HL-60 (cell line): ENCODE measurements at regions not wholly inside any gene's neighbourhood (a gene's known extent, or its start where the extent isn't known, plus 50 kb on each side); places are given as distances from the start of the nearest gene placed in this dataset.

Experiments
- DNase-seq, 2 experiments: peaks; one replicate each; pipeline ENCODE4 v3.0.0-alpha.2; 2010 to 2020; ENCODE audit warnings: low read depth in 1 of 2, low spot score in 1 of 2
- H3K27ac ChIP-seq: fragments of 250-450 bp; sonication (Bioruptor Pico); replicated peaks from 2 replicates; pipeline ENCODE4 v1.5.1; 2020; ENCODE audit warnings: mild to moderate bottlenecking, moderate library complexity
- H3K27me3 ChIP-seq: fragments of 250-450 bp; sonication (Bioruptor Pico); 2 replicates; pipeline ENCODE4 v1.5.1; 2021; ENCODE audit warnings: mild to moderate bottlenecking, moderate library complexity; ENCODE audit not compliant: insufficient read depth, poor library complexity, severe bottlenecking
- H3K4me3 ChIP-seq: replicated peaks from 2 replicates; pipeline ENCODE4 v1.5.1; 2011; ENCODE audit warnings: mild to moderate bottlenecking, control low read depth, low read length; ENCODE audit not compliant: insufficient read depth
- GABPA ChIP-seq: IDR thresholded peaks from 2 replicates; pipeline ENCODE4 v1.6.1; 2012; ENCODE audit warnings: low read depth
- POLR2AphosphoS5 ChIP-seq: IDR thresholded peaks from 2 replicates; pipeline ENCODE4 v1.6.1; 2012; ENCODE audit warnings: low read depth
- SPI1 ChIP-seq: IDR thresholded peaks from 2 replicates; pipeline ENCODE4 v1.6.1; 2012; ENCODE audit warnings: low read depth, mild to moderate bottlenecking, borderline replicate concordance
- TF ChIP-seq, protein P1 (sequence below): IDR thresholded peaks from one replicate; pipeline ENCODE4 v1.5.1; 2011; ENCODE audit warnings: low read length, control low read depth, inconsistent platforms; ENCODE audit not compliant: insufficient read depth
- TF ChIP-seq, protein P2 (sequence below): IDR thresholded peaks from 2 replicates; pipeline ENCODE4 v1.6.1; 2012; ENCODE audit warnings: low read depth; ENCODE audit not compliant: insufficient replicate concordance

DNA sequence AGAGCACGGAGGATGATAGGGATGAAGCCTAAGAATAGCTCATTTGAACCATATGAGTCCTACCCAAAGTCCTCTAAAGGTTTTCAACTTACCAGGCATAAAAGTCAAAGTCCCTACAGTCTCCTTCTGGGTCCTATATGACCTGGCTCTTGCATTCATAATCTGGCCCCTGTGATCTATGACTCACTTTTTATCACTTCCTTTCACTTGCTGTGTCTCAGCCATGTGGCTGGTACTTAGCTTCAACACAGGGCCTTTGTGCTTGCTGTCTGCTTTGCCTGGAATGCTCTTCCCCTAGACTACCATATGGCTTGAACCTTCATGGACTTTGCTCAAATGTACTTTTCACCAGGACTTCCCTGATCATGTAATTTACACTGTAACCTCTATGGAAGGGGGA is 137.6 kb upstream of the TMTC1 start:
- no peak for DNase-seq
- TF ChIP-seq SPI1 (no peak), POLR2AphosphoS5 (no peak), GABPA (no peak)
- TF ChIP-seq, protein P1, sequence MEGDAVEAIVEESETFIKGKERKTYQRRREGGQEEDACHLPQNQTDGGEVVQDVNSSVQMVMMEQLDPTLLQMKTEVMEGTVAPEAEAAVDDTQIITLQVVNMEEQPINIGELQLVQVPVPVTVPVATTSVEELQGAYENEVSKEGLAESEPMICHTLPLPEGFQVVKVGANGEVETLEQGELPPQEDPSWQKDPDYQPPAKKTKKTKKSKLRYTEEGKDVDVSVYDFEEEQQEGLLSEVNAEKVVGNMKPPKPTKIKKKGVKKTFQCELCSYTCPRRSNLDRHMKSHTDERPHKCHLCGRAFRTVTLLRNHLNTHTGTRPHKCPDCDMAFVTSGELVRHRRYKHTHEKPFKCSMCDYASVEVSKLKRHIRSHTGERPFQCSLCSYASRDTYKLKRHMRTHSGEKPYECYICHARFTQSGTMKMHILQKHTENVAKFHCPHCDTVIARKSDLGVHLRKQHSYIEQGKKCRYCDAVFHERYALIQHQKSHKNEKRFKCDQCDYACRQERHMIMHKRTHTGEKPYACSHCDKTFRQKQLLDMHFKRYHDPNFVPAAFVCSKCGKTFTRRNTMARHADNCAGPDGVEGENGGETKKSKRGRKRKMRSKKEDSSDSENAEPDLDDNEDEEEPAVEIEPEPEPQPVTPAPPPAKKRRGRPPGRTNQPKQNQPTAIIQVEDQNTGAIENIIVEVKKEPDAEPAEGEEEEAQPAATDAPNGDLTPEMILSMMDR = no peak
- TF ChIP-seq, protein P2, sequence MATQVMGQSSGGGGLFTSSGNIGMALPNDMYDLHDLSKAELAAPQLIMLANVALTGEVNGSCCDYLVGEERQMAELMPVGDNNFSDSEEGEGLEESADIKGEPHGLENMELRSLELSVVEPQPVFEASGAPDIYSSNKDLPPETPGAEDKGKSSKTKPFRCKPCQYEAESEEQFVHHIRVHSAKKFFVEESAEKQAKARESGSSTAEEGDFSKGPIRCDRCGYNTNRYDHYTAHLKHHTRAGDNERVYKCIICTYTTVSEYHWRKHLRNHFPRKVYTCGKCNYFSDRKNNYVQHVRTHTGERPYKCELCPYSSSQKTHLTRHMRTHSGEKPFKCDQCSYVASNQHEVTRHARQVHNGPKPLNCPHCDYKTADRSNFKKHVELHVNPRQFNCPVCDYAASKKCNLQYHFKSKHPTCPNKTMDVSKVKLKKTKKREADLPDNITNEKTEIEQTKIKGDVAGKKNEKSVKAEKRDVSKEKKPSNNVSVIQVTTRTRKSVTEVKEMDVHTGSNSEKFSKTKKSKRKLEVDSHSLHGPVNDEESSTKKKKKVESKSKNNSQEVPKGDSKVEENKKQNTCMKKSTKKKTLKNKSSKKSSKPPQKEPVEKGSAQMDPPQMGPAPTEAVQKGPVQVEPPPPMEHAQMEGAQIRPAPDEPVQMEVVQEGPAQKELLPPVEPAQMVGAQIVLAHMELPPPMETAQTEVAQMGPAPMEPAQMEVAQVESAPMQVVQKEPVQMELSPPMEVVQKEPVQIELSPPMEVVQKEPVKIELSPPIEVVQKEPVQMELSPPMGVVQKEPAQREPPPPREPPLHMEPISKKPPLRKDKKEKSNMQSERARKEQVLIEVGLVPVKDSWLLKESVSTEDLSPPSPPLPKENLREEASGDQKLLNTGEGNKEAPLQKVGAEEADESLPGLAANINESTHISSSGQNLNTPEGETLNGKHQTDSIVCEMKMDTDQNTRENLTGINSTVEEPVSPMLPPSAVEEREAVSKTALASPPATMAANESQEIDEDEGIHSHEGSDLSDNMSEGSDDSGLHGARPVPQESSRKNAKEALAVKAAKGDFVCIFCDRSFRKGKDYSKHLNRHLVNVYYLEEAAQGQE = no peak
- Histone ChIP-seq H3K4me3 (no peak overlapping the region), H3K27me3 (no peaks in the 10 kb centered on the region), H3K27ac (no peak overlapping the region)

DNA sequence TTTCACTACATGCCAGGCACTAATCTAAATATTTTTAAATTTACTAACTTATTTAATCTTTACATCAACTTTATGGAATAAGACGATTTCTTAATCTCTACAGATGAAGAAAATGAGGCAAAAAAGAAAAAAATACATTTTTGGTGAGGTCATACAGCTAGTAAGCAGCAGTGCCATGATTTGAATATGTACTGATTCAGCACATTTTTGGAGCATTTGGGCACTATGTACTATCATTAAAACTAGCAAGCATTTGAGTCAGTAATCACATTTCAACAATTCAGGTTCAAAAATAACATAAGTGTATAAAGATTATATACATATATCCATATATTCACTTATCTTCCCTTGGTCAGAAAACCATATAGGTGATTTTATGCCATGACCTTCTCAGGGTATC is 124.4 kb upstream of the TMTC1 start:
- no peak for DNase-seq
- Histone ChIP-seq H3K27me3 (no peaks in the 10 kb centered on the region), H3K4me3 (no peak overlapping the region), H3K27ac (no peak overlapping the region)
- TF ChIP-seq GABPA = no peak
- TF ChIP-seq, protein P2 = no peak

DNA sequence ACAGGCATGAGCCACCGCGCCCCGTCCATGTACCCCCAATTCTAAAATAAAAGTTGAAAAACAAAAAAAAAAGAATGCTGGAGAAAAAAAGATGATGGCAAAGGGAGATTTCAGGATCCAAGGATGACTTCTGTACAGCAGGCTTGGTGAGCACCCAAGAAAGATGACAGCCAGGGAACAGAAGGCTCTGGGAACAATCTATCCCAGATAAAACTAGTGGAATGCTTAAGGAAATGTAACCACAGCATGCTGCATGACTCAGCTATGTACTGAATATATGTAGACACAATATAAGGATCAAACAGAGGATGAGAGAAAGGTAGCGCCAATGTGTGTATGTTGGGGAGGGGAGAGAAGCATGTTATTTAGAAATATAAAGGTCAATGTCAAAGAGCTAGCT is 123.7 kb upstream of the TMTC1 start:
- TF ChIP-seq, protein P1 = no peak
- TF ChIP-seq POLR2AphosphoS5 = no peak
- TF ChIP-seq GABPA = no peak
- TF ChIP-seq, protein P2 = no peak
- TF ChIP-seq SPI1 = no peak
- H3K4me3 ChIP-seq = no peak overlapping the region
- DNase-seq = no peak
- no peak overlapping the region for H3K27ac ChIP-seq
- H3K27me3 ChIP-seq = no peaks in the 10 kb centered on the region

DNA sequence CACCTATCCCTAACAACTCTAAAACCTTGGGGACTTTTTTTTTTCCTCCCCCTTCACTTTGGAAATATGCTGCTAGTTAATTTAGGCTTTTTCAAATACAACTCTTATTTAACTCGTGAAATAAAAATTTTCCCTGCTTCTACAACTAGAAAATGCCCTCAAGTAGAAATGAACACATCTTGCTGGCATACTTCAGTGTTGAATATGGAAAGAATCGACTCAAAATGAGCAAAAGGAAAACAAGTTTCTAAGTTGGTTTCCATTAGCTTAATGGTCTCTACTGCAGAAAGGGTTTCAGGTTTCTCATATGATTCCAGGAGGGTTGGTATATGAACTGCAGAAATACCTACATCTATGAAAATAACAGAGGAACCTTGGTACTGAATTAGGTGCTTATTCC is 118.3 kb upstream of the TMTC1 start:
- DNase-seq = no peak
- TF ChIP-seq, protein P1 = no peak
- TF ChIP-seq SPI1 (no peak), GABPA (no peak), POLR2AphosphoS5 (no peak)
- TF ChIP-seq, protein P2 = no peak
- Histone ChIP-seq H3K27ac (no peak overlapping the region), H3K4me3 (no peak overlapping the region), H3K27me3 (no peaks in the 10 kb centered on the region)
